Neural progenitor cell (in vitro differentiated cells): ENCODE measurements at regions not wholly inside any gene's neighbourhood (a gene's known extent, or its start where the extent isn't known, plus 50 kb on each side); places are given as distances from the start of the nearest gene placed in this dataset.
A peak's percentile ranks its signal among the peaks of the same experiment; 100 is the strongest.

Source experiments
- EZH2phosphoT487 ChIP-seq: fragments of 200-600 bp; sonication (generic); IDR thresholded peaks from 2 replicates; pipeline ENCODE4 v1.6.1; 2017; ENCODE audit warnings: antibody characterized with exemption
- TF ChIP-seq, protein P1 (sequence below): fragments of 200-600 bp; sonication (generic); IDR thresholded peaks from 2 replicates; pipeline ENCODE4 v1.5.1; 2017; ENCODE audit warnings: antibody characterized with exemption, mild to moderate bottlenecking

DNA sequence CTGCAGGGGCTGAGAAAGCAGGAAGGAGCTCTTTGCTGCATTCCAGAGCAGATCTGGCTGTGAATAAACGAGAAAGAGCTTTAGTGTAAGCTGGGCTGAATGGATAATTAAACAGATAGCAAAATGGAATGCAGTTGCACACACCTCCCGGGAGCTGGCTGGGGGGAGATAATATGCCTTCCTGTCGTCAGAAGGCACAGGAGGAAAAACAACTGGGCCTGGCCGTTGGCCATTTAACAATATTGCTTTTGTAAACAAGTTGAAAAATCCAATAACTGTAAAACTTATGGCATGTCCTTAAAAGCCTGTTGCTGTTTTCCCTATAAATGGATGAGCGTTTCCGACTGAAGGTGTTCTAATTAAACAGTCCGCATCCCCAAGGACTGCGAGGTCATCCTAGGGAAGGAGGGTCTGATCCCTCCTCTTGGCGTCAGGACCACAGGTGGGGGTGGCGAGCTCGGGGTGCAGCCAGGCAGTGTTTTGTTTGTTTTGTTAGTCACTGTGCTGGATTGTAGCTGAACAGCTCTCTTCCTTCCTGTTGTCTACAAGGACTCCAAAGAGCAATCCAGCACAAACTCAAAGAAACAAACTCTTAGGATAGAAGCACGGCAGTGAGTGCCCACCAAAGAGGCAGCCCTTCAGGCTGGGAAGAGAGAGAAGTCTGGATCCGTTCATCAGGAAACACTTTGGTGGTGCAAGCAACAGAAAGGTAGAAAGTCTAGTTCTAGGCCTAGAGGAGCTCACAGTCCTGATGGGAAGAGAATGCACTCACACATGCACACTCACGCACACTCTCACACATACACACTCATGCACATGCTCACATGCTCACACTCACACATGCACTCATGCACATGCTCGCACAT, 133.4 kb upstream of the SMAD3 start:
- TF ChIP-seq, protein P1, sequence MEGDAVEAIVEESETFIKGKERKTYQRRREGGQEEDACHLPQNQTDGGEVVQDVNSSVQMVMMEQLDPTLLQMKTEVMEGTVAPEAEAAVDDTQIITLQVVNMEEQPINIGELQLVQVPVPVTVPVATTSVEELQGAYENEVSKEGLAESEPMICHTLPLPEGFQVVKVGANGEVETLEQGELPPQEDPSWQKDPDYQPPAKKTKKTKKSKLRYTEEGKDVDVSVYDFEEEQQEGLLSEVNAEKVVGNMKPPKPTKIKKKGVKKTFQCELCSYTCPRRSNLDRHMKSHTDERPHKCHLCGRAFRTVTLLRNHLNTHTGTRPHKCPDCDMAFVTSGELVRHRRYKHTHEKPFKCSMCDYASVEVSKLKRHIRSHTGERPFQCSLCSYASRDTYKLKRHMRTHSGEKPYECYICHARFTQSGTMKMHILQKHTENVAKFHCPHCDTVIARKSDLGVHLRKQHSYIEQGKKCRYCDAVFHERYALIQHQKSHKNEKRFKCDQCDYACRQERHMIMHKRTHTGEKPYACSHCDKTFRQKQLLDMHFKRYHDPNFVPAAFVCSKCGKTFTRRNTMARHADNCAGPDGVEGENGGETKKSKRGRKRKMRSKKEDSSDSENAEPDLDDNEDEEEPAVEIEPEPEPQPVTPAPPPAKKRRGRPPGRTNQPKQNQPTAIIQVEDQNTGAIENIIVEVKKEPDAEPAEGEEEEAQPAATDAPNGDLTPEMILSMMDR, result no peak
- peak; percentile 95 for TF ChIP-seq EZH2phosphoT487
